NCI-H2081 treated with DMSO at 0.1 percent for 48 hours (cell line): ENCODE measurements at regions not wholly inside any gene's neighbourhood (a gene's known extent, or its start where the extent isn't known, plus 50 kb on each side); places are given as distances from the start of the nearest gene placed in this dataset.
"Not testable (repeated sequence)": the region's sequence is repeated elsewhere in the genome, so short reads cannot be mapped to it uniquely, and the experiment has no call there.

Experiments used
- DNase-seq: peaks from one replicate; lab custom pipeline; 2025; lab: John Stamatoyannopoulos, UW

GRCh38 chr2:145919477-145919876, 1399.6 kb upstream of the ZEB2 start:
- no peak for DNase-seq

DNA sequence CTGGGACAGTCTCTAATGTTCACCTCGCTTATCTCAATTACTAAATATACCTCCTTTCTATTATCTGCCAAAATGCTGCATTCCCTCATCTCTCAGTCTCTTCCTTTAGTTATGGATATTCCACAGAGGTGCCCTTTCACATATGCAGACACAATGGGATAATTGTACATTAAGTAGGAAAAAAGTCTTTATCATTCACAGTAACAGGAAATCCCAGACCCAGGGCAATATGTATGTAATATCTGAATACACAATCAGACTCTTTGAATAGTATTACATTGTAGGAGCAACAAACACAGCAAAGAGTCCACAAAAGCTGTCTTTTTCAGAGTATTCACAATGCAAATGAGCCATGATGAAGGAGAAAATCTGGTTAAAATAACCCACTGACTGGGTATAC, 1399.0 kb upstream of the ZEB2 start:
- no peak for DNase-seq

DNA sequence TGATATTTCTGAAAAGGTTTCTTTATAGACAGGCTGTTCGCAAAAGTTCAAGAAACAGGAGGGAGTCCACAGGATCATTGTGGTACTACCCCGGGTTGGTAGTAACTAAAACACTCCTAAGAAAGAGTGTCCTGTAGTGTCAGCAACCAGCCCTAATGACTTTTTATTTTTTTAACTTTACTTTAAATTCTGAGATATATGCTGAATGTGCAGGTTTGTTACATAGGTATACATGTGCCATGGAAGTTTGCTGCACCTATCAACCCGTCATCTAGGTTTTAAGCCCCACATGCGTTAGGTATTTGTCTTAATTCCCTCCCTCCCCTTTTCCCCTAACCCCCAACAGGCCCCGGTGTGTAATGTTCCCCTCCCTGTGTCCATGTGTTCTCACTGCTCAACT, 1396.9 kb upstream of the ZEB2 start:
- no peak for DNase-seq

GRCh38 chr2:145914716-145915115, 1394.8 kb upstream of the ZEB2 start:
- DNase-seq, result no peak

- DNase-seq, result no peak
Measured at GRCh38 chr2:145910416-145910815, 1390.5 kb upstream of the ZEB2 start.

- no peak for DNase-seq
Measured at GRCh38 chr2:145909766-145910165, 1389.8 kb upstream of the ZEB2 start.

GRCh38 chr2:145909175-145909755, 1389.3 kb upstream of the ZEB2 start:
- no peak for DNase-seq

DNA sequence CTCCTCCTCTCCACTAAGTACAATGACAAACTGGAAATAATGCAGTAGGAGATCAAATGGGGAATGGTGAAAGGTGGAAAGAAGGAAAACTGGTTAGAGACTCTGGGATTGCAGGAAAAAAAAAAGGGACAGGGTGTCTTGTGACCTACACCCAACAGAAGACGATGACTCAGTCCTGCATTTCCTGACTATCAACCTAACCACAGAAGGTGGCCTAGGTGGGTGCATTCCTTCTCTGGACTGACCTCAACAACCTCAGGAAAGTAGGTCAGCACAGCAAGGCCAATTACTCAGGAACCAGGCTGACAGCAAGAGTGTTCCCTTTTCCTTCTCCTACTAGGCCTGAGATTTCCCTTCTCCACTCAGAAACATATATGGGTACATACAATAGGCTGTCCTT, 1386.4 kb upstream of the ZEB2 start:
- DNase-seq, result no peak

DNA sequence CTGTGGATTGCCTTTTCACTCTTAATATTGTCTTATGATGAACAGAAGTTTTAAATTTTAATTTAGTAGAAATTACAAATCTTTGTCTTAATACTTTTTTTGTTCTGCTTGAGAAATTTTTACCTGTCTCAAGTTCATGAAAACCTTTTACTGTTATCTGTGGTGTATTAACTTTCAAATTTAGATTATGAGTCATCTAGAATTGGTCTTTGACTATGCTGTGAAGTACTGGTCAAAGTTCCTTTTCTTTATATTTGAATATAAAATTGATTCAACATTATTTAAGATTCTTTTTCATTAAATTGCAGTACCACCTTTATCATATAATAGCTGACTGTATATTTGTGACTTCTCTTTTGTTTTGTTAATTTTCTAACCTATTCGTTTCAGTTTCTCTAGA, 1385.5 kb upstream of the ZEB2 start:
- DNase-seq, result no peak

DNA sequence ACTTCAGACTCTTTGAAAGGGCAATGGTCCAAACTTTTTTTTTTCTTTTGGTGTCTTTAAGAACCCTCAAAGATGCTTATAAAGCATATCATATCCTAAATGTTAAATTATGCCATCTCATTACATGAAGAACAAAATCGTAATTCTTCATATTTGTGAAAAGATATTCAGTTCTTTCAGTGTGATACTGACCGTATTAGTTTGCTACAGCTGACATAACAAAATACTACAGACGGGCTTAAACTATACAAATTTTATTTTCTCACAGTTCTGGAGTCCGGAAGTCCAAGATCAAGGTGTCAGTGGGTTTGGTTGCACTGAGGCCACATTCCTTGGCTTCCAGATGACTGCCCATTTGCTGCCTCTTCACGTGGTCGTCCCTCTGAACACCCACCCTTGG, 1377.2 kb upstream of the ZEB2 start:
- DNase-seq, result no peak

GRCh38 chr2:145887915-145888314, 1368.0 kb upstream of the ZEB2 start:
- no peak for DNase-seq

GRCh38 chr2:145880997-145881396, 1361.1 kb upstream of the ZEB2 start:
- DNase-seq, result not testable (repeated sequence)

DNA sequence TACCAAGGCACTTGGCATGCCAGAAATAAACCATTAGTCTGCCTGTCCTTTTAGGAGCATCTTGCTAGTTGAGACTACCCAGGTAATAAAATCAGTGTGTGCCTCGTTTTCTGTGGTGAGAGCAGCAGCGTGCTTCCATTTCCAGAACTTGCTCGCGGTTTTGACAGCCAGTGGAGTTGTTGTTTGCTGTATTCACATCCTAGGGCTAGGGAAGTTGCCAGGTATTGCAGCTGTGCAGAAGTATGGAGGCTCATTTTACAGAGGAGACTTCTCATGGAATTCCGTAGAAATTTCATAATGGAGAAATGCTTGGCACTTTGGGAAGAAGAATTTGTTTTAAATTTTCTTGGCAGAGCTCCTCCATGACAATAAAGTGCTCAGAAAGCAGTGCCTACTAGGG, 1355.1 kb upstream of the ZEB2 start:
- no peak for DNase-seq

DNA sequence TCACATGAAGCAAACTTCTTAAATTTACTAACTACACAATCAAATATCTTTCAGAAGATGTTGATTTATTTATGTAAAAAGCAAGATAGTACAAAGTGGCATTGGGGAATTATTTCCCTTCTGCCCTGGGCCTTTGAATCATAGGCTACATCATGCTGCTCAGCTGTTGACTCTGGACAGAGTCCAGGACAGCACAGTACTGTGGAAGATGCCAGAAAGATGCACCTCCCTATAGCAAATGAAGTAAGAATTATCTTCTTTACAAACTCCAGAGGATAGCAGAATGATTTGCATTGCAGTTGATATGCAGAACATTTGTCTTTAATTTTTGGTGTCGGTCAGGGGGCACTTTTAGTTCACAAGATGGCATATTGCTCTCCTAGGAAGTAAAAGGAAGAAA, 1354.5 kb upstream of the ZEB2 start:
- DNase-seq, result no peak

- no peak for DNase-seq
Measured at GRCh38 chr2:145864501-145864900, 1344.6 kb upstream of the ZEB2 start.

GRCh38 chr2:145861940-145862339, 1342.0 kb upstream of the ZEB2 start:
- no peak for DNase-seq

- no peak for DNase-seq
Measured at GRCh38 chr2:145860083-145860482, 1340.2 kb upstream of the ZEB2 start.

DNA sequence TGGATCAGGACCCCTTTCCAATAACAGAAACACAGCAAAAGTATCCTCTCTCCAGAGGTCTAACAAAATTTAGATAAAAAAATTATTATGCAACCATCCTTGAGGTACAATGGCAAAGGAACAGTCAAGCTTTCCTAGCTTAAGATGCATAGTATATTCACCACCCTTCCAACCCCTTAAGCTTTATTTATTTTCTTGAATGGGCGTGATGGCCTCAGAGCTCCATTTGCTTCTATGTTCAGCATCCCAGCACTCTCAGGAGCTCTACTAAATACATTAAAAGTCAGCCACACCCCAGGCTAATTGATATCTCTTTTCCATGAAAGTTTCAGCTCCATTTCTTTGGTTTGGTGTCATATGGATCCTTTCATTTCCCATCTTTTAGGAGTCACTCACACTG, 1335.2 kb upstream of the ZEB2 start:
- DNase-seq, result no peak

- no peak for DNase-seq
Measured at GRCh38 chr2:145854039-145854755, 1334.3 kb upstream of the ZEB2 start.

DNA sequence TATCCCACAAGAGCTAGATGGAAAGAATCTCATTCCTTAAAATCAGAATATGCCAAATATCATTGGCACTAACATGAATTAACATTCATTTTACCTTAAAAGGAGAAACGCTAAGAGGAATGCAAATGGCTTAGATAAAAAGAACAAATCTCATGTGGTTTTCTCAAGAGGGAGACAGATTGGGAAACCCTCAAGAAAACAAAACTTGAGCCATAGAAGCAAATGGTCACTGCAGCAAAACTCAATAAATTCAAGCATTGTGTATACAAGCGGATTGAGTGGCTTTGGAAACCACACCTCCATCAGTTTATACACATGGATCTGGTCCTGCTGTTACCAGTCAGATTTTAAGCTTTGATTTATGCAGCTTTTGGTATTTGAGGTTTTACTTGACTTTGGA, 1331.8 kb upstream of the ZEB2 start:
- no peak for DNase-seq

GRCh38 chr2:145849466-145849865, 1329.5 kb upstream of the ZEB2 start:
- DNase-seq, result no peak

DNA sequence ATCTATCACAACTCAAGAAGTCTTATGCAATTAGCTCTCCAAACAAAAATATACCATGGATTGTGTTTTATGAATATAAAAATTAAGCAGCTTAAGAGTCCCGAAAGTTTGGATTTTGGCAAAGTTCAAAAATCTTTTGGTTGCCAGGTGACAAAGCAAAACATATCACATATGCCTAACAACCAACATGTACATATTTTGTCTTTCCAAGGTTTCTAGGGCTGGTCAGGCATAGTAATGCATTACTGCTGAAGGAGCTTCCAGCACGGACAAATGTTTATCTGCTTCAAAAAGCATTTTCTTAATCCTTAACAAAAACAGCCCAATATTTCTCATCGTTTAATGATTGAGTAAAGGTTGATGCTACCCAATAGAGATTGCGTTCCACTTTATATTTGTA, 1327.1 kb upstream of the ZEB2 start:
- no peak for DNase-seq

DNA sequence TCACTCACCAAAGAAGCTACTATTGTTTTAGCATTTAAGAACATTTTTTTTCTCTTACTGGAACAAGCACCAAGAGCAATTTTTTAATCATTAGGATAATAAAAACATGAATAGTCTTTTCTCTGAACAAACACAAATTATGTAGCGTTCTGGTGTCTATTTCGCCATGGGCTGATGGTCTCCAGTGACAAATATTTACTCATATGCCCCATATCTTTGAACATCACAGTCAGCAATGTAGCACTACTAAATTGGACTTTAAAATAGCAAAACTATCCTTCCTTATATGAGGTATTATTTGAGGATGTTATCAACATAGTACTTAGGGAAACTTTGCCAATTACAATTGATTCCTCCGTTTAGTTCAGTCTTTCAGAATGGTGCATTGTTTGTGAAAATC, 1326.0 kb upstream of the ZEB2 start:
- no peak for DNase-seq

- DNase-seq, result no peak
Measured at GRCh38 chr2:145845207-145845894, 1325.4 kb upstream of the ZEB2 start.
